Activated T-cell treated with anti-CD3 and anti-CD28 coated beads, Interleukin-2, amount 50 U/mL, for 4 hours (primary cell): ENCODE measurements at regions not wholly inside any gene's neighbourhood (a gene's known extent, or its start where the extent isn't known, plus 50 kb on each side); places are given as distances from the start of the nearest gene placed in this dataset.
A peak's percentile ranks its signal among the peaks of the same experiment; 100 is the strongest.

Source experiments
- ATAC-seq, 2 donors: fragments of 200-7000 bp; cut with Tn5 transposase; one replicate each; pipeline ENCODE4 v1.10.0; 2021
- DNase-seq: peaks from one replicate; pipeline ENCODE4 v3.0.0-alpha.2; 2020
- H3K27me3 Mint-ChIP-seq: one replicate; pipeline ENCODE4 v1.8.0; 2021; ENCODE audit warnings: low read depth, mixed read lengths
- H3K36me3 Mint-ChIP-seq: one replicate; pipeline ENCODE4 v1.8.0; 2022; ENCODE audit warnings: mixed read lengths; ENCODE audit not compliant: insufficient read depth
- H3K4me1 Mint-ChIP-seq: one replicate; pipeline ENCODE4 v1.8.0; 2021; ENCODE audit warnings: low read depth, mixed read lengths
- H3K4me3 Mint-ChIP-seq: one replicate; pipeline ENCODE4 v1.8.0; 2021; ENCODE audit warnings: mild to moderate bottlenecking, moderate library complexity, mixed read lengths
- H3K9me3 Mint-ChIP-seq: one replicate; pipeline ENCODE4 v1.8.0; 2021; ENCODE audit warnings: mixed read lengths

GRCh38 chr14:104388541-104389325 lies 190.8 kb upstream of the C14orf180 start:
- no peaks in the 10 kb centered on the region for H3K36me3 Mint-ChIP-seq
- H3K4me3 Mint-ChIP-seq, result no peak overlapping the region
- H3K4me1 Mint-ChIP-seq, result peaks cover 49% of the 10 kb centered on the region
- no peak for ATAC-seq
- H3K9me3 Mint-ChIP-seq, result no peaks in the 10 kb centered on the region
- no peak for DNase-seq
- H3K27me3 Mint-ChIP-seq, result no peaks in the 10 kb centered on the region

DNA sequence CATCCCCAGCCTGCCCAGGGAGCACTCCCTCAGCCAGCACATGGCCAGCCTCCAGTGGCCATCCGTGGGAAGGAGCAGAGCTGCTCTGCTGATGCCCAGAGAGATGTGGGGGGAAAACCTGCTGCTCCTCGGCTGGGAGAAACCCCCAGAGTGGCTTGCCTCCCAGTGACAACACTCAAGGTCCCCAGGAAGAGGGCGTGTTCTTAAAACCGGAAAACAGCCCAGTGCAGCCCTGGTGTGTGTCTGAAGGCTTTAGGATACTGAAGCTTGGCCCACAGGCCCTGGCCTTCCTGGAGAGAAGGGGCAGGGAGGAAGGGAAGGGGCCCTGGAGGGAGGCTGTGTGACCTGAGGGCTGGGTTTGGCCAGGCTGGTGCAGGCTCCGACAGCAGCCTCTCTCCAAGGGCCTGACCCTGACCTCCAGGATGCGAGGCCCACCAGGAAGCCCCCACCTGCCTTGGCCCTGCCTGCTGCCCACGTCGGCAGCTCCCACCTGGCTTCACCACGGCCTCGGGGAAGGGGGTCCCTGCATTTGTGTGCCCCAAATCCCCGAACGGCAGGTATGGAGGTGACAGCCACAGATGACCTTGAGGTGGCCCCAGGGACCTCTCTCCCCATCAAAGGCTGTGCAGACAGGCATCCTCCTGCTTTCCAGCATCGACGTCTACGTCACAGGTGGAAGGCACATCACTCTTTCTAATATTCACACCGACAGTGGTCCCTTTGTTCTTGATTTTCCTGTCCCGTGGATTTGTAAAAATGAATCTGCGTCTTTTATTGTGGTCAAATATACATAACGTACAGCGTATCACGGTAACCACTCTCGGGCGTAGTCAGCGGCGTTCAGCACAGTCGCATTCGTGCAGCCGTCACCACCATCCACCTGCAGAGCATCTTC lies 190.0 kb upstream of the C14orf180 start:
- Mint-ChIP-seq H3K27me3 (no peaks in the 10 kb centered on the region), H3K9me3 (no peaks in the 10 kb centered on the region), H3K4me3 (peak overlapping the region; percentile 10), H3K4me1 (peaks cover 55% of the 10 kb centered on the region), H3K36me3 (no peaks in the 10 kb centered on the region)
- no peak for DNase-seq
- peak; percentile 34 to 44 for ATAC-seq

DNA sequence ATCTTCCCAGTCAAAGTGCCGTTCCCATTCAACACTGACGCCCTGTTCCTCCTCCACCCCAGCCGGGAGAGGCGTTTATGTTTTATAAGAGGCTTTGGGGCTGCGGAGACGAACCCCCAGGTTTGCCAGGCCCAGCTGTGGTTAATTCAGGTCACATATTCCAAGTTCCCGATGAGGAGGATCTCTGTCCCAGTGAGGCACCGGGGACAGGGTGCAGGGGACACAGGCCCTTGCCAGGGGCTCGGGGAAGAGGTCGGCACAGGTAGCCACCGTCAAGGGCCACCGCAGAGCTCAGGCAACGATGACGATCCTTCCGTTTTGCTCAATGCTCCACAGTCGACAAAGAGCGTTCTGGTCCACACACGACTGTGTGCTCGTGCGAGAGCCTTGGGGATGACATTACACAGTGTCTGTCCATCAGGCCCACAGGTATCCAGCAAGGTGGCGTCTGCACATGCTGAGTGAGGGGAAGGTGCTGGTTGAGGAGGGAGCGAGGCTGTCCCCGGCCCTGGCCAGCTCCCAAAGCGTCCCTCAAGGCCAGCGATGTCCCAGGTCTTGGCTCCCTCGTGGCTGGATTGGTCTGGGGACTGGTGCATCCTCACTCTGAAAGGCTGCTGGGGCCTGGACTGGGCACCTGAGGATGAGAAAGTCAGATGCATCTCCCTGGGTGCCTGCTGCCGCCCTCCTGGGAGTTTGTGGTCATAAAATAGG lies 189.2 kb upstream of the C14orf180 start:
- peak overlapping the region; percentile 10 for H3K4me3 Mint-ChIP-seq
- H3K36me3 Mint-ChIP-seq, result no peaks in the 10 kb centered on the region
- no peak for DNase-seq
- peaks cover 63% of the 10 kb centered on the region for H3K4me1 Mint-ChIP-seq
- H3K27me3 Mint-ChIP-seq, result no peaks in the 10 kb centered on the region
- no peak for ATAC-seq
- H3K9me3 Mint-ChIP-seq, result no peaks in the 10 kb centered on the region

GRCh38 chr14:104390941-104391901 lies 188.3 kb upstream of the C14orf180 start:
- Mint-ChIP-seq H3K36me3 (no peaks in the 10 kb centered on the region), H3K27me3 (no peaks in the 10 kb centered on the region), H3K9me3 (no peaks in the 10 kb centered on the region), H3K4me3 (peak overlapping the region; percentile 48), H3K4me1 (peaks cover 67% of the 10 kb centered on the region)
- DNase-seq (no peak), ATAC-seq (no peak)

DNA sequence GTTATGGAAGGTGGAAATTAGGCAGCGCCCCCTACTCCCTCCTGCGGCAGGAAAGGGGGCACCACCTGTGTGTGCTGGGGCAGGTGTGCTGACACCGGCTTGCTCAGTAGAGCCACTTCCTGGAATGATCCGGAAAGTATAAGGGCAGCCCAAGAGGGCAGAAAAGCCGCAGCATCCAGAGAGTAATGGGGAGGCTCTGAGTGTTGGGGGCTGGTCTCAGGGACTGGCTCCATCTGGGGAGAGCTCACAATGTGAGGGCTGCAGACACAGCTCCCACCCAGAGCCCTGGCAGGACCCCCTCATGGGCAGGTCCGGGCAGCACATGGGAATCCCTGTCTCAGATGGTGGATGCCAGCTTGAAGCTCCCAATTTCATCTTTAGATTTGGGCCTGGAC lies 187.6 kb upstream of the C14orf180 start:
- Mint-ChIP-seq H3K4me1 (peaks cover 72% of the 10 kb centered on the region), H3K36me3 (no peaks in the 10 kb centered on the region), H3K4me3 (peak overlapping the region; percentile 48), H3K27me3 (no peaks in the 10 kb centered on the region), H3K9me3 (peaks cover 2% of the 10 kb centered on the region)
- ATAC-seq (no peak), DNase-seq (no peak)

GRCh38 chr14:104392396-104393198 lies 187.0 kb upstream of the C14orf180 start:
- ATAC-seq (no peak), DNase-seq (no peak)
- H3K27me3 Mint-ChIP-seq, result no peaks in the 10 kb centered on the region
- H3K4me3 Mint-ChIP-seq, result no peak overlapping the region
- peaks cover 7% of the 10 kb centered on the region for H3K9me3 Mint-ChIP-seq
- H3K4me1 Mint-ChIP-seq, result peaks cover 72% of the 10 kb centered on the region
- H3K36me3 Mint-ChIP-seq, result no peaks in the 10 kb centered on the region

- Mint-ChIP-seq H3K9me3 (peaks cover 13% of the 10 kb centered on the region), H3K4me1 (peaks cover 72% of the 10 kb centered on the region), H3K27me3 (no peaks in the 10 kb centered on the region), H3K4me3 (no peak overlapping the region), H3K36me3 (no peaks in the 10 kb centered on the region)
- ATAC-seq (peak in 1 of 2 donors; percentile 2), DNase-seq (no peak)
Measured at GRCh38 chr14:104393199-104393897, 186.2 kb upstream of the C14orf180 start.

- H3K4me1 Mint-ChIP-seq, result peaks cover 71% of the 10 kb centered on the region
- H3K4me3 Mint-ChIP-seq, result peak overlapping the region; percentile 73
- peaks cover 13% of the 10 kb centered on the region for H3K9me3 Mint-ChIP-seq
- ATAC-seq (peak; percentile 59 to 65), DNase-seq (peak; percentile 42)
- H3K36me3 Mint-ChIP-seq, result no peaks in the 10 kb centered on the region
- no peaks in the 10 kb centered on the region for H3K27me3 Mint-ChIP-seq
Measured at GRCh38 chr14:104393898-104394381, 185.6 kb upstream of the C14orf180 start.

- H3K36me3 Mint-ChIP-seq, result no peaks in the 10 kb centered on the region
- no peak for DNase-seq
- peaks cover 13% of the 10 kb centered on the region for H3K9me3 Mint-ChIP-seq
- H3K4me1 Mint-ChIP-seq, result peaks cover 71% of the 10 kb centered on the region
- H3K4me3 Mint-ChIP-seq, result peak overlapping the region; percentile 73
- peak; percentile 11 to 21 for ATAC-seq
- H3K27me3 Mint-ChIP-seq, result no peaks in the 10 kb centered on the region
Measured at GRCh38 chr14:104394409-104394851, 185.1 kb upstream of the C14orf180 start.

GRCh38 chr14:104395276-104395675 lies 184.3 kb upstream of the C14orf180 start:
- DNase-seq (no peak), ATAC-seq (no peak)
- H3K36me3 Mint-ChIP-seq, result no peaks in the 10 kb centered on the region
- H3K27me3 Mint-ChIP-seq, result no peaks in the 10 kb centered on the region
- H3K4me1 Mint-ChIP-seq, result peaks cover 69% of the 10 kb centered on the region
- H3K4me3 Mint-ChIP-seq, result no peak overlapping the region
- H3K9me3 Mint-ChIP-seq, result peaks cover 13% of the 10 kb centered on the region

GRCh38 chr14:104395941-104396681 lies 183.5 kb upstream of the C14orf180 start:
- no peak for DNase-seq
- Mint-ChIP-seq H3K27me3 (no peaks in the 10 kb centered on the region), H3K4me1 (peaks cover 62% of the 10 kb centered on the region), H3K9me3 (peaks cover 13% of the 10 kb centered on the region), H3K4me3 (no peak overlapping the region), H3K36me3 (no peaks in the 10 kb centered on the region)
- ATAC-seq, result no peak
